ENCODE measurements at regions not wholly inside any gene's neighbourhood (a gene's known extent, or its start where the extent isn't known, plus 50 kb on each side); places are given as distances from the start of the nearest gene placed in this dataset.

DNA sequence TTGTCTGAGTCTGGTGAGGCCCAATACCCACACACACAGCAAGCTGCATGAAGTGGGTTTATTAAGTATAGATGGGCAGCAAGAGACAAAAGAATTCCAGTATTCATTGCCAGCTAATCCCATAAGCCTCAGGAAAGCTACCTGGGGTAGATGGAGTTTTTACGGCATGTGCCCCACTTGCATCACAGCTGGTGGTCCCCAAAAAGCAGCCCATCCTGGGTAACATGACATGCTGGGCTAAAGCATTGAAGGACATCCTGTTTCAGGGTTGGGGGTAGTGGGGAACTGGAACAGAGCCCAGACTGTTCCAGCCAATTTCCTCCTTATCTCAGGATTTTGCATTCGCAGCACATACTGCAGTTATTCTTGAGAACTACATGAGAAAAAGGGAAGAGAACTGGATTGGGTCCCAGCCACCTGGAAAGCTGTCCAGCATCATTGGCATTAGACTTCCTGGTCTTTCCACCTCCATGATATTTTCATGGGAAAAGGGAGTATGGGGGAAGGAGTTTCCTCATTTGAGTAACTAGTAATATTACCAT is 240.1 kb upstream of the MMADHC start:
- H3K27ac ChIP-seq: no peak overlapping the region
- H3K27me3 ChIP-seq: no peaks in the 10 kb centered on the region
- H3K36me3 ChIP-seq: no peaks in the 10 kb centered on the region
- no peaks in the 10 kb centered on the region for H3K4me1 ChIP-seq
- TF ChIP-seq POLR2A (IDR thresholded peaks at IDR 0.05): no peak
- TF ChIP-seq EP300 (IDR thresholded peaks at IDR 0.05; ENCODE audit: low read depth): no peak
- no peak for TF ChIP-seq CTCF (IDR thresholded peaks at IDR 0.05)
- TF ChIP-seq POLR2AphosphoS5 (IDR thresholded peaks at IDR 0.05): no peak
- H3K4me3 ChIP-seq: no peak overlapping the region
- no peaks in the 10 kb centered on the region for H3K9me3 ChIP-seq
- WGBS, 2 donors (ENCODE audit: low coverage in 1 of 2): 79% methylated on average over 2 of the region's 2 CpGs; no CpG with 5 or more reads in 1 of the 2 donors
- intact Hi-C loops (cut with DNase I; ENCODE audit: low total_unique reads) (no loop called here), in situ Hi-C loops (cut with MboI; ENCODE audit: low pct_ligation_motif_present in 1 of 4, low pct_unique_long_range_greater_than_20kb in 1 of 4, low sequenced_read_pairs in 3 of 4) (no loop called here)
- DNase-seq: no peak

- Histone ChIP-seq H3K4me1 (no peaks in the 10 kb centered on the region), H3K9me3 (no peaks in the 10 kb centered on the region), H3K36me3 (no peaks in the 10 kb centered on the region), H3K27me3 (no peaks in the 10 kb centered on the region), H3K4me3 (no peak overlapping the region), H3K27ac (no peak overlapping the region)
- WGBS, 2 donors (ENCODE audit: low coverage in 1 of 2): 71 to 86% methylated on average over 1 of the region's 1 CpG
- in situ Hi-C loops (cut with MboI; ENCODE audit: low pct_ligation_motif_present in 1 of 4, low pct_unique_long_range_greater_than_20kb in 1 of 4, low sequenced_read_pairs in 3 of 4): no loop called here
- TF ChIP-seq CTCF (IDR thresholded peaks at IDR 0.05): no peak
- no peak for TF ChIP-seq POLR2A (IDR thresholded peaks at IDR 0.05)
- no peak for TF ChIP-seq POLR2AphosphoS5 (IDR thresholded peaks at IDR 0.05)
- no peak for TF ChIP-seq EP300 (IDR thresholded peaks at IDR 0.05; ENCODE audit: low read depth)
- intact Hi-C loops (cut with DNase I; ENCODE audit: low total_unique reads): no loop called here
- no peak for DNase-seq
These were observed 239.0 kb upstream of the MMADHC start for GRCh38 chr2:149826471-149827125.

DNA sequence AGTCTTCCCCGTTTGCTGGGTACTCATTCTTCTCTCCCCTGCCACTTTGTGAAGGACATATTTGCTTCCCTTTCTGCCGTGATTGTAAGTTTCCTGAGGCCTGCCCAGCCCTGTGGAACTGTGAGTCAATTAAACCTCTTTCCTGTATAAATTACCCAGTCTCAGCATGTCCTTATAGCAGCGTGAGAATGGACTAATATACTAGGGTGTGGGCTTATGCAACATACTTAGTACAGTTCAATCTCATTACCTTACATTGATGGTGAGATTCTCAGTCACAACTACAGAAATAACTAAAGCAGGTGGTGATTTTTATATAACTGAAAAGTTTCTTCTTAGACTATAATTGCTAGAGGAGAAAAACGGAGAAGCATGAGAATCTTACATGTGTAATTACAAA is 237.9 kb upstream of the MMADHC start:
- Histone ChIP-seq H3K27me3 (no peaks in the 10 kb centered on the region), H3K9me3 (no peaks in the 10 kb centered on the region), H3K36me3 (no peaks in the 10 kb centered on the region), H3K4me3 (no peak overlapping the region), H3K4me1 (no peaks in the 10 kb centered on the region), H3K27ac (no peak overlapping the region)
- no peak for DNase-seq
- 43 to 52% methylated on average over 2 to 4 of the region's 4 CpGs for WGBS, 2 donors (ENCODE audit: low coverage in 1 of 2)
- intact Hi-C loops (cut with DNase I; ENCODE audit: low total_unique reads): no loop called here
- in situ Hi-C loops (cut with MboI; ENCODE audit: low pct_ligation_motif_present in 1 of 4, low pct_unique_long_range_greater_than_20kb in 1 of 4, low sequenced_read_pairs in 3 of 4): no loop called here
- TF ChIP-seq POLR2A (IDR thresholded peaks at IDR 0.05) (no peak), POLR2AphosphoS5 (IDR thresholded peaks at IDR 0.05) (no peak)

DNA sequence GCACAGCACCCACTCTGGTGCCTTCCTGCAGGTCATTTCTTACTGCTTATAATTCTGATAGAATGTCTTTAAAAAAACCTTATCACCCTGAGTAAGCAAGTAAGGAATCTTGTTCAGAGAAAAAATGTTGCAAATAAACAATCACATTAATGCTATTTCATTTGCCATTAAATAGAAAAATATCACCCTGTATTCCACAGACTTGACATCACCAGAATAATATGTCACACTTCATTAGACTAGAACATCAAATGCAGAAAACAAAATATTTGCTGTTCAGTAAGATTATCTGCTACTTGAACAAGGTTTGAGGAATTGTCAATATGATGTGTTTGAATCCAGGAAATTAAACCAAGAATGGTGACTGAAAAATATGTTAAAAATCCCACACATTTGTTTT is 236.6 kb upstream of the MMADHC start:
- Histone ChIP-seq H3K27ac (no peak overlapping the region), H3K36me3 (no peaks in the 10 kb centered on the region), H3K9me3 (no peaks in the 10 kb centered on the region), H3K4me1 (no peaks in the 10 kb centered on the region), H3K27me3 (no peaks in the 10 kb centered on the region), H3K4me3 (no peak overlapping the region)
- in situ Hi-C loops (cut with MboI; ENCODE audit: low pct_ligation_motif_present in 1 of 4, low pct_unique_long_range_greater_than_20kb in 1 of 4, low sequenced_read_pairs in 3 of 4) (no loop called here), intact Hi-C loops (cut with DNase I; ENCODE audit: low total_unique reads) (no loop called here)
- TF ChIP-seq EP300 (IDR thresholded peaks at IDR 0.05; ENCODE audit: low read depth): no peak
- TF ChIP-seq POLR2A (IDR thresholded peaks at IDR 0.05): no peak
- no peak for DNase-seq

- H3K4me3 ChIP-seq: no peak overlapping the region
- H3K36me3 ChIP-seq: no peaks in the 10 kb centered on the region
- 81 to 100% methylated on average over 1 to 3 of the region's 3 CpGs for WGBS, 2 donors (ENCODE audit: low coverage in 1 of 2)
- intact Hi-C loops (cut with DNase I; ENCODE audit: low total_unique reads): no loop called here
- in situ Hi-C loops (cut with MboI; ENCODE audit: low pct_ligation_motif_present in 1 of 4, low pct_unique_long_range_greater_than_20kb in 1 of 4, low sequenced_read_pairs in 3 of 4): no loop called here
- H3K9me3 ChIP-seq: no peaks in the 10 kb centered on the region
- no peak for DNase-seq
- TF ChIP-seq POLR2A (IDR thresholded peaks at IDR 0.05) (no peak), POLR2AphosphoS5 (IDR thresholded peaks at IDR 0.05) (no peak), CTCF (IDR thresholded peaks at IDR 0.05) (no peak), EP300 (IDR thresholded peaks at IDR 0.05; ENCODE audit: low read depth) (no peak)
- no peaks in the 10 kb centered on the region for H3K27me3 ChIP-seq
- no peak overlapping the region for H3K27ac ChIP-seq
- no peaks in the 10 kb centered on the region for H3K4me1 ChIP-seq
These were observed 231.9 kb upstream of the MMADHC start for GRCh38 chr2:149819356-149819957.
